ENCODE measurements at regions not wholly inside any gene's neighbourhood (a gene's known extent, or its start where the extent isn't known, plus 50 kb on each side); places are given as distances from the start of the nearest gene placed in this dataset.

DNA sequence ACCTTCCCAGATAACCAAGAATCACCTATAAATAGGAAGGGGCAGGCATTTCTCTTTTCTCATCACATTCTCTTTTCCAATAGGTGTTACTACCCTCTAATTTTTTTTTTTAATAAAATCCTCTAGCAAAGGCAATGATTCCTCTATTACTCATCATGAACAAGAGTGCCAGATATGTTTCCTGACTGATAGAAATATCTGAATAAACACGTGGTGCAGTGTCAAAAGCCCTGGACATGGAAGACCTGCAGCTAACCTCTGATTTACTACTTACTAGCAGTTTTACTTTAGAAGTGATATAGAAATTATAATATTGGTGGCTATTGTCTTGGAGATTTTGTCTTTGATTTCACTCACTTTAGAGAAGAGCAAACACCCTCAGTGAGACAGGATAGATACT is 194.6 kb upstream of the SAMSN1 start:
- TF ChIP-seq CTCF (conservative IDR thresholded peaks at IDR 0.05 in 1 of 2, IDR thresholded peaks at IDR 0.05 in 1 of 2; ENCODE audit: extremely low read depth in 1 of 2, insufficient read depth in 1 of 2, low read depth in 1 of 2, low read length in 2 of 2) (no peak), EZH2 (IDR thresholded peaks at IDR 0.05; ENCODE audit: borderline replicate concordance, low read length) (no peak)

All from mammary epithelial cell (primary cell).